Nephron (organoid): ENCODE measurements at regions not wholly inside any gene's neighbourhood (a gene's known extent, or its start where the extent isn't known, plus 50 kb on each side); places are given as distances from the start of the nearest gene placed in this dataset.

ENCODE experiments used
- H3K27ac Mint-ChIP-seq, 3 experiments: 2 replicates each; pipeline ENCODE4 v1.8.0; 2020; ENCODE audit warnings: mixed read lengths in 3 of 3, mild to moderate bottlenecking in 2 of 3, moderate library complexity in 1 of 3
- H3K27me3 Mint-ChIP-seq: 2 replicates; pipeline ENCODE4 v1.8.0; 2021; ENCODE audit warnings: low read depth, mild to moderate bottlenecking, moderate library complexity, mixed read lengths
- H3K36me3 Mint-ChIP-seq: 2 replicates; pipeline ENCODE4 v1.8.0; 2020; ENCODE audit warnings: low read depth, mixed read lengths
- H3K4me1 Mint-ChIP-seq: 2 replicates; pipeline ENCODE4 v1.8.0; 2020; ENCODE audit warnings: mixed read lengths
- H3K4me3 Mint-ChIP-seq, 3 experiments: 2 replicates each; pipeline ENCODE4 v1.8.0; 2020; ENCODE audit warnings: mild to moderate bottlenecking in 3 of 3, mixed read lengths in 3 of 3, moderate library complexity in 2 of 3
- H3K9me3 Mint-ChIP-seq: 2 replicates; pipeline ENCODE4 v1.8.0; 2020; ENCODE audit warnings: mixed read lengths
- CTCF ChIP-seq, 3 experiments: fragments of 200-600 bp; sonication (generic); IDR thresholded peaks; one replicate each; pipeline ENCODE4 v1.5.0; 2021; ENCODE audit warnings: antibody characterized with exemption in 3 of 3; ENCODE audit not compliant: unreplicated experiment in 3 of 3

- no peak for TF ChIP-seq CTCF (IDR thresholded peaks at IDR 0.05; ENCODE audit: unreplicated experiment in 3 of 3)
- Mint-ChIP-seq H3K4me1 (no peaks in the 10 kb centered on the region), H3K9me3 (peaks cover 17% of the 10 kb centered on the region)
These were observed 339.5 kb downstream of the PLA2G4A start for GRCh38 chr1:187168297-187168696.

GRCh38 chr1:187185389-187185788 is 356.6 kb downstream of the PLA2G4A start:
- H3K4me1 Mint-ChIP-seq = no peaks in the 10 kb centered on the region
- no peak for TF ChIP-seq CTCF (IDR thresholded peaks at IDR 0.05; ENCODE audit: unreplicated experiment in 3 of 3)
- no peaks in the 10 kb centered on the region for H3K27me3 Mint-ChIP-seq
- H3K9me3 Mint-ChIP-seq = peaks cover 13% of the 10 kb centered on the region
- H3K4me3 Mint-ChIP-seq = no peak overlapping the region
- H3K36me3 Mint-ChIP-seq = no peaks in the 10 kb centered on the region
- H3K27ac Mint-ChIP-seq = no peak overlapping the region

More at GRCh38 chr1:187168297-187168696, 339.5 kb downstream of the PLA2G4A start:
- Mint-ChIP-seq H3K36me3 (no peaks in the 10 kb centered on the region), H3K27ac (no peak overlapping the region), H3K27me3 (no peaks in the 10 kb centered on the region), H3K4me3 (no peak overlapping the region)

- Mint-ChIP-seq H3K27me3 (no peaks in the 10 kb centered on the region), H3K27ac (no peak overlapping the region), H3K4me1 (no peaks in the 10 kb centered on the region), H3K36me3 (no peaks in the 10 kb centered on the region), H3K9me3 (peaks cover 8% of the 10 kb centered on the region), H3K4me3 (no peak overlapping the region)
- no peak for TF ChIP-seq CTCF (IDR thresholded peaks at IDR 0.05; ENCODE audit: unreplicated experiment in 3 of 3)
These were observed 368.9 kb downstream of the PLA2G4A start for GRCh38 chr1:187197685-187198084.

GRCh38 chr1:187203257-187203656 is 374.5 kb downstream of the PLA2G4A start:
- TF ChIP-seq CTCF (IDR thresholded peaks at IDR 0.05; ENCODE audit: unreplicated experiment in 3 of 3) = no peak

GRCh38 chr1:187212377-187212776 is 383.6 kb downstream of the PLA2G4A start:
- Mint-ChIP-seq H3K4me1 (no peaks in the 10 kb centered on the region), H3K36me3 (no peaks in the 10 kb centered on the region), H3K27me3 (no peaks in the 10 kb centered on the region), H3K27ac (no peak overlapping the region), H3K9me3 (no peaks in the 10 kb centered on the region), H3K4me3 (no peak overlapping the region)
- no peak for TF ChIP-seq CTCF (IDR thresholded peaks at IDR 0.05; ENCODE audit: unreplicated experiment in 3 of 3)

More at GRCh38 chr1:187203257-187203656, 374.5 kb downstream of the PLA2G4A start:
- Mint-ChIP-seq H3K4me1 (no peaks in the 10 kb centered on the region), H3K4me3 (no peak overlapping the region), H3K27ac (no peak overlapping the region), H3K27me3 (no peaks in the 10 kb centered on the region), H3K36me3 (no peaks in the 10 kb centered on the region), H3K9me3 (no peaks in the 10 kb centered on the region)

- Mint-ChIP-seq H3K36me3 (no peaks in the 10 kb centered on the region), H3K9me3 (no peaks in the 10 kb centered on the region), H3K4me1 (no peaks in the 10 kb centered on the region), H3K27me3 (no peaks in the 10 kb centered on the region), H3K27ac (no peak overlapping the region), H3K4me3 (no peak overlapping the region)
- TF ChIP-seq CTCF (IDR thresholded peaks at IDR 0.05; ENCODE audit: unreplicated experiment in 3 of 3) = no peak
These were observed 397.6 kb downstream of the PLA2G4A start for GRCh38 chr1:187226396-187226795.
